ENCODE measurements at regions not wholly inside any gene's neighbourhood (a gene's known extent, or its start where the extent isn't known, plus 50 kb on each side); places are given as distances from the start of the nearest gene placed in this dataset.
A peak's percentile ranks its signal among the peaks of the same experiment; 100 is the strongest.
"Not testable (repeated sequence)": the region's sequence is repeated elsewhere in the genome, so short reads cannot be mapped to it uniquely, and the experiment has no call there.

- Histone ChIP-seq H3K4me1 (no peaks in the 10 kb centered on the region), H3K9me3 (replicated peaks) (no peaks in the 10 kb centered on the region), H3K27me3 (no peaks in the 10 kb centered on the region; the same call in 1 of the 2 replicates), H3K36me3 (peaks cover 2% of the 10 kb centered on the region; the same call in 1 of the 2 replicates), H3K4me3 (no peak overlapping the region), H3K27ac (no peak overlapping the region)
- DNase-seq: no peak
Observed at GRCh38 chr11:42412590-42412989, 899.2 kb upstream of the API5 start.

- H3K4me3 ChIP-seq: no peak overlapping the region
- H3K36me3 ChIP-seq: no peaks in the 10 kb centered on the region; the same call in 1 of the 2 replicates
- H3K27ac ChIP-seq: no peak overlapping the region
- H3K9me3 ChIP-seq (replicated peaks): no peaks in the 10 kb centered on the region
- H3K4me1 ChIP-seq: no peaks in the 10 kb centered on the region
- H3K27me3 ChIP-seq: no peaks in the 10 kb centered on the region; the same call in 1 of the 2 replicates
- no peak for DNase-seq
Observed at GRCh38 chr11:42417691-42418090, 894.1 kb upstream of the API5 start.

GRCh38 chr11:42422090-42422489 lies 889.7 kb upstream of the API5 start:
- H3K9me3 ChIP-seq (replicated peaks): no peaks in the 10 kb centered on the region
- no peaks in the 10 kb centered on the region for H3K36me3 ChIP-seq
- H3K27me3 ChIP-seq: no peaks in the 10 kb centered on the region; the same call in none of the 2 replicates
- no peaks in the 10 kb centered on the region for H3K4me1 ChIP-seq
- no peak overlapping the region for H3K4me3 ChIP-seq
- no peak overlapping the region for H3K27ac ChIP-seq
- DNase-seq: no peak

- not testable (repeated sequence) for H3K27me3 ChIP-seq; H3K4me3 ChIP-seq; H3K27ac ChIP-seq; H3K36me3 ChIP-seq; DNase-seq; H3K9me3 ChIP-seq (replicated peaks); H3K4me1 ChIP-seq
Observed at GRCh38 chr11:42434911-42435310, 876.9 kb upstream of the API5 start.

GRCh38 chr11:42444406-42444805 lies 867.4 kb upstream of the API5 start:
- Histone ChIP-seq H3K27me3 (0 out of 2 replicates have a peak, but pooled peaks cover 5% of the 10 kb centered on the region), H3K36me3 (no peaks in the 10 kb centered on the region), H3K27ac (no peak overlapping the region), H3K4me3 (no peak overlapping the region), H3K9me3 (replicated peaks) (no peaks in the 10 kb centered on the region), H3K4me1 (no peaks in the 10 kb centered on the region)
- DNase-seq: no peak

GRCh38 chr11:42462558-42463310 lies 849.1 kb upstream of the API5 start:
- Histone ChIP-seq H3K27ac (no peak overlapping the region), H3K9me3 (replicated peaks) (no peaks in the 10 kb centered on the region), H3K4me1 (0 out of 2 replicates have a peak, but pooled peaks cover 3% of the 10 kb centered on the region), H3K4me3 (no peak overlapping the region), H3K36me3 (no peaks in the 10 kb centered on the region), H3K27me3 (no peaks in the 10 kb centered on the region)
- no peak for DNase-seq

GRCh38 chr11:42465623-42466022 lies 846.2 kb upstream of the API5 start:
- Histone ChIP-seq H3K27me3 (no peaks in the 10 kb centered on the region), H3K4me3 (no peak overlapping the region), H3K9me3 (replicated peaks) (no peaks in the 10 kb centered on the region), H3K36me3 (no peaks in the 10 kb centered on the region), H3K27ac (no peak overlapping the region), H3K4me1 (0 out of 2 replicates have a peak, but pooled peaks cover 3% of the 10 kb centered on the region)
- DNase-seq: peak; percentile 6 to 38

- Histone ChIP-seq H3K27me3 (no peaks in the 10 kb centered on the region), H3K4me3 (no peak overlapping the region), H3K4me1 (no peaks in the 10 kb centered on the region), H3K9me3 (replicated peaks) (no peaks in the 10 kb centered on the region), H3K36me3 (no peaks in the 10 kb centered on the region), H3K27ac (no peak overlapping the region)
- peak in 1 of 2 experiments; percentile 4 for DNase-seq
Observed at GRCh38 chr11:42473106-42473505, 838.7 kb upstream of the API5 start.

GRCh38 chr11:42482822-42483221 lies 829.0 kb upstream of the API5 start:
- Histone ChIP-seq H3K4me1 (no peaks in the 10 kb centered on the region), H3K36me3 (no peaks in the 10 kb centered on the region), H3K4me3 (no peak overlapping the region), H3K9me3 (replicated peaks) (no peaks in the 10 kb centered on the region), H3K27me3 (no peaks in the 10 kb centered on the region), H3K27ac (no peak overlapping the region)
- DNase-seq: no peak

GRCh38 chr11:42490506-42490905 lies 821.3 kb upstream of the API5 start:
- Histone ChIP-seq H3K36me3 (no peaks in the 10 kb centered on the region), H3K4me1 (no peaks in the 10 kb centered on the region), H3K4me3 (no peak overlapping the region), H3K27ac (no peak overlapping the region), H3K9me3 (replicated peaks) (no peaks in the 10 kb centered on the region), H3K27me3 (no peaks in the 10 kb centered on the region)
- DNase-seq: no peak

GRCh38 chr11:42494459-42494858 lies 817.3 kb upstream of the API5 start:
- Histone ChIP-seq H3K27ac (no peak overlapping the region), H3K36me3 (no peaks in the 10 kb centered on the region), H3K4me1 (no peaks in the 10 kb centered on the region), H3K9me3 (replicated peaks) (no peaks in the 10 kb centered on the region), H3K4me3 (no peak overlapping the region), H3K27me3 (no peaks in the 10 kb centered on the region)
- DNase-seq: no peak

GRCh38 chr11:42498971-42499370 lies 812.8 kb upstream of the API5 start:
- H3K36me3 ChIP-seq: no peaks in the 10 kb centered on the region
- H3K27ac ChIP-seq: no peak overlapping the region
- H3K27me3 ChIP-seq: no peaks in the 10 kb centered on the region
- no peaks in the 10 kb centered on the region for H3K4me1 ChIP-seq
- H3K9me3 ChIP-seq (replicated peaks): no peaks in the 10 kb centered on the region
- no peak for DNase-seq
- H3K4me3 ChIP-seq: no peak overlapping the region

GRCh38 chr11:42502151-42502550 lies 809.6 kb upstream of the API5 start:
- no peak overlapping the region for H3K4me3 ChIP-seq
- H3K36me3 ChIP-seq: no peaks in the 10 kb centered on the region
- H3K4me1 ChIP-seq: no peaks in the 10 kb centered on the region

GRCh38 chr11:42521994-42522393 lies 789.8 kb upstream of the API5 start:
- Histone ChIP-seq H3K36me3 (no peaks in the 10 kb centered on the region), H3K27ac (no peak overlapping the region), H3K4me3 (no peak overlapping the region), H3K27me3 (no peaks in the 10 kb centered on the region), H3K4me1 (no peaks in the 10 kb centered on the region), H3K9me3 (replicated peaks) (no peaks in the 10 kb centered on the region)
- DNase-seq: no peak

More at GRCh38 chr11:42502151-42502550, 809.6 kb upstream of the API5 start:
- Histone ChIP-seq H3K9me3 (replicated peaks) (no peaks in the 10 kb centered on the region), H3K27ac (no peak overlapping the region), H3K27me3 (no peaks in the 10 kb centered on the region)
- DNase-seq: no peak

GRCh38 chr11:42524534-42525227 lies 787.1 kb upstream of the API5 start:
- Histone ChIP-seq H3K27me3 (no peaks in the 10 kb centered on the region), H3K4me3 (no peak overlapping the region), H3K36me3 (no peaks in the 10 kb centered on the region), H3K27ac (no peak overlapping the region), H3K9me3 (replicated peaks) (no peaks in the 10 kb centered on the region), H3K4me1 (no peaks in the 10 kb centered on the region)
- DNase-seq: peak; percentile 36 to 79
